OCI-LY7 (cell line): ENCODE measurements at regions not wholly inside any gene's neighbourhood (a gene's known extent, or its start where the extent isn't known, plus 50 kb on each side); places are given as distances from the start of the nearest gene placed in this dataset.

Source experiments
- EZH2phosphoT487 ChIP-seq: fragments of 200-600 bp; sonication (generic); IDR thresholded peaks from 2 replicates; pipeline ENCODE4 v1.6.1; 2018; ENCODE audit warnings: low read depth, borderline replicate concordance, mild to moderate bottlenecking, mixed run types, antibody characterized with exemption, low read length, moderate library complexity, mixed read lengths
- TF ChIP-seq, protein P1 (sequence below): fragments of 200-600 bp; sonication (generic); conservative IDR thresholded peaks from 2 replicates; pipeline ENCODE4 v1.5.1; 2014; ENCODE audit warnings: mild to moderate bottlenecking, antibody characterized with exemption, low read length, moderate library complexity, mixed read lengths

DNA sequence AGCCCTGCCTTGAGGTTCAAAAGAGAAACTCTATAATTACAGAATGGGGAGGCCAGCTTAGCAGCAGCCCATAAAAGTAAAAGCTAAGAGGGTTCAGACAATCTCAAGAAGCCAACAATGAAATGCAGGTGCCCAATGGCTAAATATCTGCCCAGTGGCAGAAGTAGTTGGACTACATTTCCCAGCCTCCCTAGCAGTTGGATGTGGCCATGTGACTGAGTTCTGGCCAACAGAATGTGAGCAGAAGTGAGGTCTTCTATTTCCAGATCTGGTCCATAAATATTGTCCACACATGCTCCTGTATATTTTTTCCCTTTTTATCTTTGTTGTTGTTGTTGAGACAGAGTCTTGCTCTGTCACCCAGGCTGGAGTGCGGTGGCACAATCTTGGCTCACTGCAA is 127.9 kb upstream of the NHS start:
- TF ChIP-seq, protein P1, sequence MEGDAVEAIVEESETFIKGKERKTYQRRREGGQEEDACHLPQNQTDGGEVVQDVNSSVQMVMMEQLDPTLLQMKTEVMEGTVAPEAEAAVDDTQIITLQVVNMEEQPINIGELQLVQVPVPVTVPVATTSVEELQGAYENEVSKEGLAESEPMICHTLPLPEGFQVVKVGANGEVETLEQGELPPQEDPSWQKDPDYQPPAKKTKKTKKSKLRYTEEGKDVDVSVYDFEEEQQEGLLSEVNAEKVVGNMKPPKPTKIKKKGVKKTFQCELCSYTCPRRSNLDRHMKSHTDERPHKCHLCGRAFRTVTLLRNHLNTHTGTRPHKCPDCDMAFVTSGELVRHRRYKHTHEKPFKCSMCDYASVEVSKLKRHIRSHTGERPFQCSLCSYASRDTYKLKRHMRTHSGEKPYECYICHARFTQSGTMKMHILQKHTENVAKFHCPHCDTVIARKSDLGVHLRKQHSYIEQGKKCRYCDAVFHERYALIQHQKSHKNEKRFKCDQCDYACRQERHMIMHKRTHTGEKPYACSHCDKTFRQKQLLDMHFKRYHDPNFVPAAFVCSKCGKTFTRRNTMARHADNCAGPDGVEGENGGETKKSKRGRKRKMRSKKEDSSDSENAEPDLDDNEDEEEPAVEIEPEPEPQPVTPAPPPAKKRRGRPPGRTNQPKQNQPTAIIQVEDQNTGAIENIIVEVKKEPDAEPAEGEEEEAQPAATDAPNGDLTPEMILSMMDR = no peak
- no peak for TF ChIP-seq EZH2phosphoT487
